Liver (tissue), 8 donors: ENCODE measurements at regions not wholly inside any gene's neighbourhood (a gene's known extent, or its start where the extent isn't known, plus 50 kb on each side); places are given as distances from the start of the nearest gene placed in this dataset.

ENCODE experiments used
- DNase-seq: peaks from one replicate; pipeline ENCODE4 v3.0.0-alpha.2; 2017; ENCODE audit warnings: low spot score
- H3K27ac ChIP-seq, 2 donors: one replicate each; pipeline ENCODE4 v1.7.0; 2013; ENCODE audit warnings: inconsistent platforms in 2 of 2, low read length in 2 of 2, control low read depth in 1 of 2, low read depth in 1 of 2, mild to moderate bottlenecking in 1 of 2
- H3K27me3 ChIP-seq, 4 donors: one replicate each; pipeline versions ENCODE4 v1.6.1 to v1.7.0; 2013; ENCODE audit warnings: low read length in 3 of 4, inconsistent platforms in 1 of 4, mild to moderate bottlenecking in 1 of 4, moderate library complexity in 1 of 4; ENCODE audit not compliant: control insufficient read depth in 4 of 4, insufficient read depth in 4 of 4
- H3K36me3 ChIP-seq, 4 donors: one replicate each; pipeline versions ENCODE4 v1.6.1 to v1.7.0; 2013; ENCODE audit warnings: low read length in 3 of 4, mild to moderate bottlenecking in 3 of 4, low read depth in 1 of 4, moderate library complexity in 1 of 4; ENCODE audit not compliant: control insufficient read depth in 4 of 4, insufficient read depth in 3 of 4
- H3K4me1 ChIP-seq, 4 donors: one replicate each; pipeline versions ENCODE4 v1.6.1 to v1.7.0; 2013; ENCODE audit warnings: low read length in 3 of 4, mild to moderate bottlenecking in 3 of 4, moderate library complexity in 1 of 4; ENCODE audit not compliant: control insufficient read depth in 4 of 4, insufficient read depth in 4 of 4
- H3K4me3 ChIP-seq, 3 donors: one replicate each; pipeline versions ENCODE4 v1.6.1 to v1.7.0; 2013; ENCODE audit warnings: low read length in 3 of 3, control low read depth in 1 of 3, low read depth in 1 of 3, mild to moderate bottlenecking in 1 of 3
- H3K9ac ChIP-seq, 2 donors: one replicate each; pipeline ENCODE4 v1.7.0; 2013; ENCODE audit warnings: low read length in 2 of 2, mild to moderate bottlenecking in 2 of 2, moderate library complexity in 2 of 2, control low read depth in 1 of 2, low read depth in 1 of 2
- H3K9me3 ChIP-seq, 4 donors: one replicate each; pipeline versions ENCODE4 v1.6.1 to v1.7.0; 2013; ENCODE audit warnings: low read length in 3 of 4; ENCODE audit not compliant: control insufficient read depth in 4 of 4
- CTCF ChIP-seq: fragments of 150-350 bp; IDR thresholded peaks from 2 replicates; pipeline ENCODE4 v1.5.1; 2017; ENCODE audit warnings: improper control_type of control experiment, low read depth, low read length; ENCODE audit not compliant: missing input control
- EGR1 ChIP-seq, 2 donors: IDR thresholded peaks; 2 replicates each; pipeline ENCODE4 v1.6.1; 2016 to 2018; ENCODE audit warnings: antibody characterized with exemption in 2 of 2, low read depth in 2 of 2
- FOXA1 ChIP-seq: IDR thresholded peaks from 2 replicates; pipeline ENCODE4 v1.6.1; 2016; ENCODE audit warnings: antibody characterized with exemption
- FOXA2 ChIP-seq: IDR thresholded peaks from 2 replicates; pipeline ENCODE4 v1.6.1; 2016; ENCODE audit warnings: antibody characterized with exemption
- GABPA ChIP-seq, 2 donors: IDR thresholded peaks in 1 of 2; conservative IDR thresholded peaks in 1 of 2; 2 replicates each; pipeline ENCODE4 v1.6.1; 2016; ENCODE audit warnings: antibody characterized with exemption in 2 of 2, mild to moderate bottlenecking in 1 of 2, moderate library complexity in 1 of 2
- HNF4A ChIP-seq, 2 donors: conservative IDR thresholded peaks; 2 replicates each; pipeline ENCODE4 v1.6.1; 2016; ENCODE audit warnings: antibody characterized with exemption in 2 of 2, mild to moderate bottlenecking in 2 of 2
- HNF4G ChIP-seq: IDR thresholded peaks from 2 replicates; pipeline ENCODE4 v1.6.1; 2016; ENCODE audit warnings: antibody characterized with exemption
- JUND ChIP-seq, 2 donors: IDR thresholded peaks; 2 replicates each; pipeline ENCODE4 v1.6.1; 2016; ENCODE audit warnings: antibody characterized with exemption in 2 of 2
- MAX ChIP-seq: IDR thresholded peaks from 2 replicates; pipeline ENCODE4 v1.6.1; 2016; ENCODE audit warnings: antibody characterized with exemption
- NR2F2 ChIP-seq: IDR thresholded peaks from 2 replicates; pipeline ENCODE4 v1.6.1; 2016; ENCODE audit warnings: antibody characterized with exemption
- RAD21 ChIP-seq, 2 donors: IDR thresholded peaks; 2 replicates each; pipeline ENCODE4 v1.6.1; 2016; ENCODE audit warnings: antibody characterized with exemption in 2 of 2, mild to moderate bottlenecking in 2 of 2
- REST ChIP-seq: IDR thresholded peaks from 2 replicates; pipeline ENCODE4 v1.6.1; 2016; ENCODE audit warnings: antibody characterized with exemption, mild to moderate bottlenecking
- RXRA ChIP-seq, 2 donors: IDR thresholded peaks; 2 replicates each; pipeline ENCODE4 v1.6.1; 2017 to 2018; ENCODE audit warnings: antibody characterized with exemption in 2 of 2, mild to moderate bottlenecking in 1 of 2
- SP1 ChIP-seq: IDR thresholded peaks from 2 replicates; pipeline ENCODE4 v1.6.1; 2018; ENCODE audit warnings: antibody characterized with exemption, mild to moderate bottlenecking
- TAF1 ChIP-seq: conservative IDR thresholded peaks from 2 replicates; pipeline ENCODE4 v1.6.1; 2016; ENCODE audit warnings: antibody characterized with exemption, mild to moderate bottlenecking
- YY1 ChIP-seq: IDR thresholded peaks from 2 replicates; pipeline ENCODE4 v1.6.1; 2016; ENCODE audit warnings: antibody characterized with exemption, mild to moderate bottlenecking
- WGBS: extraction: QIAGEN DNeasy Blood & Tissue Kit; methylation state at CpG from one replicate; pipeline ENCODE4 v1.1.7; 2013; 5-methylcytosine and 5-hydroxymethylcytosine counted together
- TF ChIP-seq, protein P1 (sequence below): IDR thresholded peaks from 2 replicates; pipeline ENCODE4 v1.6.1; 2016; ENCODE audit warnings: antibody characterized with exemption
- TF ChIP-seq, protein P2 (sequence below): IDR thresholded peaks from 2 replicates; pipeline ENCODE4 v1.6.1; 2016; ENCODE audit warnings: antibody characterized with exemption
- donor health status: healthy.
- donor health status: healthy.
- donor health status: healthy.
- donor health status: healthy.
- donor health status: healthy.

- no peak for TF ChIP-seq JUND (IDR thresholded peaks at IDR 0.05)
- no peak for TF ChIP-seq HNF4G
- no peak for TF ChIP-seq YY1
- TF ChIP-seq RXRA (IDR thresholded peaks at IDR 0.05): no peak
- TF ChIP-seq MAX: no peak
- TF ChIP-seq, protein P1, sequence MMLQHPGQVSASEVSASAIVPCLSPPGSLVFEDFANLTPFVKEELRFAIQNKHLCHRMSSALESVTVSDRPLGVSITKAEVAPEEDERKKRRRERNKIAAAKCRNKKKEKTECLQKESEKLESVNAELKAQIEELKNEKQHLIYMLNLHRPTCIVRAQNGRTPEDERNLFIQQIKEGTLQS: no peak
- no peak for TF ChIP-seq RAD21 (IDR thresholded peaks at IDR 0.05)
- no peak for TF ChIP-seq HNF4A (conservative IDR thresholded peaks at IDR 0.05)
- no peak for TF ChIP-seq GABPA (IDR thresholded peaks at IDR 0.05 in 1 of 2, conservative IDR thresholded peaks at IDR 0.05 in 1 of 2)
- no peak for TF ChIP-seq CTCF
- TF ChIP-seq SP1: no peak
- no peak for TF ChIP-seq FOXA2
- no peak for TF ChIP-seq EGR1 (IDR thresholded peaks at IDR 0.05; ENCODE audit: low read depth in 2 of 2)
- no peak for TF ChIP-seq REST
- TF ChIP-seq, protein P2, sequence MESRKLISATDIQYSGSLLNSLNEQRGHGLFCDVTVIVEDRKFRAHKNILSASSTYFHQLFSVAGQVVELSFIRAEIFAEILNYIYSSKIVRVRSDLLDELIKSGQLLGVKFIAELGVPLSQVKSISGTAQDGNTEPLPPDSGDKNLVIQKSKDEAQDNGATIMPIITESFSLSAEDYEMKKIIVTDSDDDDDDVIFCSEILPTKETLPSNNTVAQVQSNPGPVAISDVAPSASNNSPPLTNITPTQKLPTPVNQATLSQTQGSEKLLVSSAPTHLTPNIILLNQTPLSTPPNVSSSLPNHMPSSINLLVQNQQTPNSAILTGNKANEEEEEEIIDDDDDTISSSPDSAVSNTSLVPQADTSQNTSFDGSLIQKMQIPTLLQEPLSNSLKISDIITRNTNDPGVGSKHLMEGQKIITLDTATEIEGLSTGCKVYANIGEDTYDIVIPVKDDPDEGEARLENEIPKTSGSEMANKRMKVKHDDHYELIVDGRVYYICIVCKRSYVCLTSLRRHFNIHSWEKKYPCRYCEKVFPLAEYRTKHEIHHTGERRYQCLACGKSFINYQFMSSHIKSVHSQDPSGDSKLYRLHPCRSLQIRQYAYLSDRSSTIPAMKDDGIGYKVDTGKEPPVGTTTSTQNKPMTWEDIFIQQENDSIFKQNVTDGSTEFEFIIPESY: no peak
- no peak for TF ChIP-seq TAF1
- no peak for TF ChIP-seq FOXA1
- WGBS: 84% methylated on average over 7 of the region's 7 CpGs
Observed at GRCh38 chr22:47573141-47573540, 810.7 kb downstream of the TBC1D22A start.

GRCh38 chr22:47572443-47572842 lies 810.0 kb downstream of the TBC1D22A start:
- no peak for DNase-seq
- H3K9me3 ChIP-seq: no peaks in the 10 kb centered on the region
- H3K9ac ChIP-seq: no peak overlapping the region
- no peaks in the 10 kb centered on the region for H3K36me3 ChIP-seq
- 84% methylated on average over 12 of the region's 12 CpGs for WGBS
- H3K27me3 ChIP-seq: no peaks in the 10 kb centered on the region
- TF ChIP-seq NR2F2 (no peak), EGR1 (IDR thresholded peaks at IDR 0.05; ENCODE audit: low read depth in 2 of 2) (no peak), HNF4G (no peak), RXRA (IDR thresholded peaks at IDR 0.05) (no peak), YY1 (no peak), CTCF (no peak), HNF4A (conservative IDR thresholded peaks at IDR 0.05) (no peak), GABPA (IDR thresholded peaks at IDR 0.05 in 1 of 2, conservative IDR thresholded peaks at IDR 0.05 in 1 of 2) (no peak)
- TF ChIP-seq, protein P2: no peak
- H3K4me3 ChIP-seq: no peak overlapping the region
- H3K27ac ChIP-seq: no peak overlapping the region
- H3K4me1 ChIP-seq: no peaks in the 10 kb centered on the region

More at GRCh38 chr22:47573141-47573540, 810.7 kb downstream of the TBC1D22A start:
- Histone ChIP-seq H3K4me3 (no peak overlapping the region), H3K27me3 (no peaks in the 10 kb centered on the region), H3K9me3 (no peaks in the 10 kb centered on the region), H3K36me3 (no peaks in the 10 kb centered on the region), H3K9ac (no peak overlapping the region), H3K27ac (no peak overlapping the region), H3K4me1 (no peaks in the 10 kb centered on the region)
- no peak for DNase-seq
